ENCODE measurements at regions not wholly inside any gene's neighbourhood (a gene's known extent, or its start where the extent isn't known, plus 50 kb on each side); places are given as distances from the start of the nearest gene placed in this dataset.

- Mint-ChIP-seq H3K27me3 (ENCODE audit: insufficient read depth, unreplicated experiment) (peaks cover 17% of the 10 kb centered on the region), H3K4me3 (ENCODE audit: unreplicated experiment) (no peak overlapping the region), H3K27ac (ENCODE audit: unreplicated experiment) (no peak overlapping the region), H3K36me3 (ENCODE audit: insufficient read depth, unreplicated experiment) (no peaks in the 10 kb centered on the region), H3K4me1 (ENCODE audit: low read depth, unreplicated experiment) (no peaks in the 10 kb centered on the region), H3K9me3 (ENCODE audit: unreplicated experiment) (no peaks in the 10 kb centered on the region)
- ChIA-PET POLR2A (no interaction called here), CTCF (no interaction called here)
- no peaks in the 10 kb centered on the region for H3K36me3 ChIP-seq (ENCODE audit: control insufficient read depth, insufficient read depth, low read length)
- TF ChIP-seq, protein P1, sequence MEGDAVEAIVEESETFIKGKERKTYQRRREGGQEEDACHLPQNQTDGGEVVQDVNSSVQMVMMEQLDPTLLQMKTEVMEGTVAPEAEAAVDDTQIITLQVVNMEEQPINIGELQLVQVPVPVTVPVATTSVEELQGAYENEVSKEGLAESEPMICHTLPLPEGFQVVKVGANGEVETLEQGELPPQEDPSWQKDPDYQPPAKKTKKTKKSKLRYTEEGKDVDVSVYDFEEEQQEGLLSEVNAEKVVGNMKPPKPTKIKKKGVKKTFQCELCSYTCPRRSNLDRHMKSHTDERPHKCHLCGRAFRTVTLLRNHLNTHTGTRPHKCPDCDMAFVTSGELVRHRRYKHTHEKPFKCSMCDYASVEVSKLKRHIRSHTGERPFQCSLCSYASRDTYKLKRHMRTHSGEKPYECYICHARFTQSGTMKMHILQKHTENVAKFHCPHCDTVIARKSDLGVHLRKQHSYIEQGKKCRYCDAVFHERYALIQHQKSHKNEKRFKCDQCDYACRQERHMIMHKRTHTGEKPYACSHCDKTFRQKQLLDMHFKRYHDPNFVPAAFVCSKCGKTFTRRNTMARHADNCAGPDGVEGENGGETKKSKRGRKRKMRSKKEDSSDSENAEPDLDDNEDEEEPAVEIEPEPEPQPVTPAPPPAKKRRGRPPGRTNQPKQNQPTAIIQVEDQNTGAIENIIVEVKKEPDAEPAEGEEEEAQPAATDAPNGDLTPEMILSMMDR (IDR thresholded peaks at IDR 0.05; ENCODE audit: insufficient read depth in 1 of 2, low read depth in 1 of 2, low read length in 1 of 2, severe bottlenecking in 1 of 2, unreplicated experiment in 1 of 2): no peak
- H3K4me1 ChIP-seq: no peaks in the 10 kb centered on the region
- no TSS peak for BruUV-seq (replicated peaks)
- intact Hi-C loops (cut with micrococcal nuclease; ENCODE audit: unreplicated experiment): no loop called here
- no peak overlapping the region for H3K4me3 ChIP-seq (ENCODE audit: low read depth, low read length)
- H3K27me3 ChIP-seq (replicated peaks; ENCODE audit: control insufficient read depth, insufficient read depth, low read length): no peaks in the 10 kb centered on the region; the same call in 1 of the 2 replicates
- no peaks in the 10 kb centered on the region for H3K9me3 ChIP-seq
- no peak for DNase-seq
Observed at GRCh38 chr20:4633379-4633778, 52.9 kb upstream of the PRNP start.

- DNase-seq: no peak
- Mint-ChIP-seq H3K27ac (ENCODE audit: unreplicated experiment) (no peak overlapping the region), H3K4me3 (ENCODE audit: unreplicated experiment) (no peak overlapping the region), H3K27me3 (ENCODE audit: insufficient read depth, unreplicated experiment) (peaks cover 17% of the 10 kb centered on the region), H3K9me3 (ENCODE audit: unreplicated experiment) (no peaks in the 10 kb centered on the region), H3K4me1 (ENCODE audit: low read depth, unreplicated experiment) (no peaks in the 10 kb centered on the region), H3K36me3 (ENCODE audit: insufficient read depth, unreplicated experiment) (no peaks in the 10 kb centered on the region)
- Histone ChIP-seq H3K27me3 (replicated peaks; ENCODE audit: control insufficient read depth, insufficient read depth, low read length) (no peaks in the 10 kb centered on the region; the same call in 1 of the 2 replicates), H3K4me3 (ENCODE audit: low read depth, low read length) (no peak overlapping the region), H3K36me3 (ENCODE audit: control insufficient read depth, insufficient read depth, low read length) (no peaks in the 10 kb centered on the region), H3K9me3 (no peaks in the 10 kb centered on the region), H3K4me1 (no peaks in the 10 kb centered on the region)
- TF ChIP-seq, protein P1 (IDR thresholded peaks at IDR 0.05; ENCODE audit: insufficient read depth in 1 of 2, low read depth in 1 of 2, low read length in 1 of 2, severe bottlenecking in 1 of 2, unreplicated experiment in 1 of 2): no peak
- ChIA-PET POLR2A (no interaction called here), CTCF (no interaction called here)
- intact Hi-C loops (cut with micrococcal nuclease; ENCODE audit: unreplicated experiment): no loop called here
- no TSS peak for BruUV-seq (replicated peaks)
Observed at GRCh38 chr20:4632876-4633275, 53.4 kb upstream of the PRNP start.

DNA sequence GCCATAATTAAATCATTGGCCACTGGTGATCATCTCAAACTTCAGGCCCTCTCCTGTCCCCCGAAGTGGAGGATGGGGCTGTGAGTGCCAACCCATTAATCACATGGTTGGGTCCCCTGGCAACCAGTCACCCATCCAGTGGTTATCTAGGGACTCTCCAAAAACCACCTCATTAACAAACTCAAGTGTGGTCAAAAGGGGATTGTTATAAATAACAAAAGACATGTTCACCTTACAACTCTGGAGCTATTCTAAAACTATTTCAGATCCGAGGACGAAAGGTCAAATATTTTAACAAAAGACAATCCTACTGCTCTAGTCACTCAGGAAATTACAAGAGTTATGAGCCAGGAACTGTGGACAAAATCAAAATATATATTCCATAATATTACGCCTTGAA, 60.0 kb upstream of the PRNP start:
- Histone ChIP-seq H3K27me3 (replicated peaks; ENCODE audit: control insufficient read depth, insufficient read depth, low read length) (no peaks in the 10 kb centered on the region), H3K9me3 (no peaks in the 10 kb centered on the region), H3K36me3 (ENCODE audit: control insufficient read depth, insufficient read depth, low read length) (no peaks in the 10 kb centered on the region), H3K4me3 (ENCODE audit: low read depth, low read length) (no peak overlapping the region), H3K4me1 (no peaks in the 10 kb centered on the region)
- POLR2A ChIA-PET: no interaction called here
- Mint-ChIP-seq H3K4me3 (ENCODE audit: unreplicated experiment) (no peak overlapping the region), H3K27ac (ENCODE audit: unreplicated experiment) (no peak overlapping the region), H3K9me3 (ENCODE audit: unreplicated experiment) (peaks cover 17% of the 10 kb centered on the region), H3K4me1 (ENCODE audit: low read depth, unreplicated experiment) (no peaks in the 10 kb centered on the region), H3K36me3 (ENCODE audit: insufficient read depth, unreplicated experiment) (no peaks in the 10 kb centered on the region), H3K27me3 (ENCODE audit: insufficient read depth, unreplicated experiment) (peaks cover 24% of the 10 kb centered on the region)
- no peak for DNase-seq
- CTCF ChIA-PET: no interaction called here
- TF ChIP-seq, protein P1 (IDR thresholded peaks at IDR 0.05; ENCODE audit: insufficient read depth in 1 of 2, low read depth in 1 of 2, low read length in 1 of 2, severe bottlenecking in 1 of 2, unreplicated experiment in 1 of 2): no peak
- intact Hi-C loops (cut with micrococcal nuclease; ENCODE audit: unreplicated experiment): no loop called here
- no TSS peak for BruUV-seq (replicated peaks)

Measured in Caco-2 (cell line).